NOMO-1 treated with DMSO at 0.1 percent for 48 hours (cell line): ENCODE measurements at regions not wholly inside any gene's neighbourhood (a gene's known extent, or its start where the extent isn't known, plus 50 kb on each side); places are given as distances from the start of the nearest gene placed in this dataset.
A peak's percentile ranks its signal among the peaks of the same experiment; 100 is the strongest.
"Not testable (repeated sequence)": the region's sequence is repeated elsewhere in the genome, so short reads cannot be mapped to it uniquely, and the experiment has no call there.

ENCODE experiments used
- DNase-seq: peaks from one replicate; lab custom pipeline; 2025; ENCODE audit not compliant: unreplicated experiment; lab: John Stamatoyannopoulos, UW

DNA sequence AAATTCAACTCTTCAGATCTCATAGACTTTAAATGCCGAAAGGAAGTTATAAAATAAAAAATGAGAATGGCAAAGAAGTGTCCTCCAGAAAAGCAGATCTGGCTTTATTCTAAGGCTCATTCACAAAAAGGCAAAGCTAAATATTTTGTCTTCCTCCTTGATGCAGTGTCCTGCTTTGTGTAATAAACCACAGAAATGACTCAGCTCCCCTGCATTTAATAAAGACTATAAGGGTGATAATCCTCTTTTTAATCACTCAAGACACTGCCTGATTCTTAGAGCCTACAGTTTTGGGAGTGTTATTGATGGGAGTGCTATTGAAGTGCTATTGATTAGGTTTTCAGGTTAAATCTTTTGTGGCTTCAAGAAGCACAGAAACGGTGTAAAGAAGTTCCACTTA, 482.0 kb downstream of the PCDH20 start:
- peak; percentile 61 for DNase-seq

DNA sequence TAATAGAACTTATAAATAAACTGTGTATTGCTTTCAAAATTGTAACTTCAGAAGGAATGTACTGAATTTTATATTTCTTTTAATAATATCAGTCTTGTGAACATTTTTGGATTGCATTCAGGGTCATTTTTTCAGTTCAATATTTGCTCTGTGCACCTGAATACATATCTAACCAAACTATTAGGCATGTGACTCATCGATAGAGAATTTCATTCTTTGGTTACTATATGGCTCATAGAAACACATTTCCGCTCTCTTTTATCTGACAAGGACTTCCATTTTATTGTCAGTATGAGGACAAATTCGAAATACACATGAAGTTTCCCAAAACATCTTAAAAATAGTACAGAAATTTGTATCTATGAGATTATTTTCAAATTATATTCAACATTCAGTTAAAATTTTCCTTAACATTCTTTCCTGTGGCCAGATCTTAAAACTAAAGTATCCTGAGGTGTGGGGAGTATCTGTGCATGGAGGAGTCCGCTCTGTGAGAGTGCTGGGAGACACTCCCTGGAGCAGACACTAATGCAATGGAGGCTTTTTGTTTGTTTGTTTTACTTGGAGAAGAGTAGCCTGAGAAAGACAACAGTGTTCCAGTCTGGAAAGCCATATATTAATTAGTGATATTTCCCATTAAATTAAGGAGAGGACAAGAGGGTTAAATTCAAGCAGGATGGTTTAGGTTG, 483.6 kb downstream of the PCDH20 start:
- DNase-seq, result no peak

DNA sequence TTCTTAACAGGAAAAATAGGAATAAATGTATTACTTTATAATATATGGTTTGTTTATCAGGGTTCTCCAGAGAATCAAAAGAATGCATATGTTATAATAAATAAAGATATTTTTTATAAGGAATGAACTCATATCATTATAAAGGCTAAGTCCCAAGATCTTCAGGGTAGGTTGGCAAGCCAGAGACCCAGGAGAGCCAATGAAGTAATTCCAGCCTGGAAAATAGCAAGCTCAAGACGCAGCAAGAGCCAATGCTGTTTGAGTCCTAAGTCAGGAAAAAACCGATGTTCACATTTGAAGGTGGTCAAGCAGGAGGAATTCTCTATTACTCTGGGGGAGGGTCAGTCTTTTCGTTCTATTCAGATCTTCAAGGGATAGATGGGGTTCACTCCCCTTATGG, 490.0 kb downstream of the PCDH20 start:
- DNase-seq, result no peak

DNA sequence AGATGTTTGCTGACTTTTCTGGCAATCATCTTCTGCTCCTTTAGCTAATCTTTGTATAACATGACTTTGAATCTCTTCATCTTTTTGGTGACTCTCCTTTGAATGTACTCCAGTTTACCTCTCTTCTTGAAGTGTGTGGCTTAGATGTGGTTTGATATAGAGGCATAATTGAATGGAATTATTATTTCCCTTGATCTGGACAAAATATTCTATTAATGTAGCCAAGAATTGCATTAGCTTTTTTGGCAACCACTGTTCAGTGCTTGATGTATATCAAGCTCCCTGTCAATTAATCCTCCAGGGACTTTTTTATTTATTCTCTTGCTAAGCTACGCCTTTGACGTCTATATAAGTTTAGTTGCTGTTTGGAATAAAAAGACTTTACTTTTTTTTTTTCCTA, 490.8 kb downstream of the PCDH20 start:
- DNase-seq, result no peak

DNA sequence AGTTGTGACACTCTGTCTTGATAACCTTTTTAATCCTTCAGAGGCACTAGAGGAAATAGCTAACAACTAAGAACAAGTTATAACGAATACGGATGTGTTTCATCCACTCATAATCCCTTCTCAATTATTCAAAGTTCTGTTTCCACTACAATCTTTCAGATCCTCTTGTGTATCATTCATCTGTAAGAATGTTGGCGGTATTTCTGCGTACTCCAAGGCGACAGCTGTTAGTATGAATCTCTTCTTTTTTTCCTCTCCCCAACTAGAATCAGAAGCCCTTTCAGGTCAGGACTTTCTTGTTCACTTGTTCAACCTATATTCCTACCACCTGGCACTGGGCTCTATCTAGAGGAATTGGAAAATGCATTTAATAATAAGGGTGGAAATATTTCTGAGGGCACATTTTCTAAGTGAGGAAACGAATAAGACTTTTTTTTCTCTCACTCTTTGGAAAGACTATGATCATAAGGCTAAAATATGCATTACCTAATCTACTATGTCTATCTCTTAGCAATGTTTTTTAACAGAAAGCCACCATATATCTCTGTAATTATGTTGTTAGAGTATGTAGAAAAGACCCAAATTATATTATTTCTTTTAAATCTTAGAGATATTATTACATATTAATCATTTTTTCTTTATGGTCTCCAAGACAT, 492.9 kb downstream of the PCDH20 start:
- no peak for DNase-seq

DNA sequence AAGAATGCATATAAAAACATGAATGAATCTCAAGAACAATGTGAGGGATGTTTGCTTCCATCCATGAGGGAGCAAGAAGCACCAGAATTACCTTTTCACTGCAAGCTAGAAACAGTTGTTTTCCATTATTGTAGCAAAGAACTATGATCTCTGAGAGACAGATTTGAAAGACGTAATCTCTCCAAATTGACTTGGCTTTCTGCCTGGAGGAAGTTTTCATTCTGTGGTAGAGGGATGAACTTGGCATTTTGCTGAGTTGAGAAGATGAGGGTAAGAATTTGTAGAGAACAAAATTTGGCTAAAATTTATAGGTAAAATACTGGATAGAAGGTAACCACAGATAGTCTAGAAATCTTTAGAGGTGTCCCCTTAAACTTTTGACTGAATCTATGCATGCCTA, 496.8 kb downstream of the TDRD3 start:
- DNase-seq, result no peak

DNA sequence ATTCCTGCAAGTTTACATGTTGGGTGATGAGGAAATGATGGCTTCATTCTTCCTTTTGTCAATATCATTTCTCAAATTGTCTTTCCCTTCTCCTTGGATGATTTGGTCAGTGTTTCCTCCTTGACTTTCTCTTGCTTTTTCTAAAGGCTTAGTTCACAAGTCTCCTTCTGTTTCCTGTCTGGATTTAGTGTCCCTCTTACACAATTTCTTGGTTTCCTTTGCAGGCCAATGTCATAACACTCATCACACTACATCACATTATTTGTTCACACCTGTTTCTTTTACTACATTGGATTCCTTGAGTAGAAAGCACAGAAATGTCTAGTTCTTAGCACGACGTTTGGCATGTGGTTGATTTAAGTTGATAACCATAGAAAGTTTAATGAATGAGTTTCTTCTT, 490.7 kb downstream of the TDRD3 start:
- DNase-seq, result peak; percentile 57

DNA sequence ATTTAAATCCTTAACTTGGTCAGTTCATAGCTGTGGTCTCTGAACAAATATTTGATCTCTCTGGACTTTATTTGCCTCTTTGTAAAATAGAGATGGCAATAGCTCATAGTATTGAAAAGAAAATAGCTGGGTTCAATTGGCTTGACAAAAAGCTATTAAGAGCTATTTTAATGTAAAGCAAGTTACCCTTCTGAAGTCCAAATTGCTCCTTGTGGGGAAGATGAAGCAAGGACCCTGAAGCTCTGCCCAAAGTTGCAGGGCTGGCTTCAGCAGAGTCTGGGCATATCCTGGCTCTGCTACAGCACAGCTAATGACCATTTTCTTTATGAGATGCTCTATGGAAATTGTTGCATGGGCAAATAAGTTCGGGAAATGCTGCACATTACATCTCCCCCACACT, 484.5 kb downstream of the TDRD3 start:
- DNase-seq, result no peak

DNA sequence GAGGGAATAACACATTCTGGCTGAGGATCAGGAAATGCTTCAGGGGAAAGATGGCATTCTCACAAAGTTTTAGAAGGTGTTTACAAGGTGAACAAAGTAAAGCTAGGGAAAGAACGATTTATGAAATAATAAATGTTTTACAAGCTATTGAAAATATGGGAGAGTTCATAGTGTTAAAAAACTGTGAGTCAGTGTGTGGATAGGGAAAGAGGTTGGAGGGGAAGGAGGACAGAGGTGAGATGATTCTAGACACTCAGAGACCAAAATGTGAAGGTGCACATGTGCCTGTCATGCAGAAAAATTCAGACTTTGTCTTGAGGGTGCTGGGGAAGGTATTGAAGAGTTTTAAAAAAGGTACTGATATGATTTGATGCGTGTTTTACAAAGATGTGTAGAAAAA, 476.1 kb downstream of the TDRD3 start:
- no peak for DNase-seq

DNA sequence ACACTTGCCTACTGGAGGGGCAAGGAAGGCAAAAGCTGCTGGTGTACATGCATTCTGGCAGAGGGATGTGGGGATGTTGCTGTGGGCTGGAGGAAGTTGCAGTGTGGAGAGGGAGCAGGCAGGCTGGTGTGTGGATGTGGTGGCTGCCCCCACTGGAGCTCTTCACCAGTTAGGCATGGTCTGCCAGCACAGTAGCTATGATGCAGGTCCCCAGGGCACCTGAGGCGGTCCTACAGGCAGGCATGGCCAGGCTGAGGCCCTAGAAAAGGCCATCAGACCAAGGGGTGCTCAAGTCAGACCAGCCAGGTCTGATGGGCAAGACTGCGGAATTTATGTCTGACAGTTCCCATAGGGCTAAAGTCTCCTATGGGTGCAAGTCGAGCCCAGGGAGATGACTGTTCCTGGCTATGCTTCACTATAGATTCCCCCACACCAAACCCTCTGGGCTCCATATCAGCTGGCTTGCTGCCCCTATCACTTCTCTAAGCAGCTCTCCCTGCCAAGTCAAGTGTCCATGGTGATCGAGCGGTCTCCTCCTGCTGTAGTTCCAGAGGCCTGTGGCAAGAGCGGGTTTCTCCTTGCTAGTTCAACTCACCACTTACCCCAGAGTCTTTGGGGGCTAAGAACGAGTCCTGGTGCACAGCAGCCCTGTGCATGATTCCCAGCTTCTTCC, 473.1 kb downstream of the TDRD3 start:
- DNase-seq, result no peak

DNA sequence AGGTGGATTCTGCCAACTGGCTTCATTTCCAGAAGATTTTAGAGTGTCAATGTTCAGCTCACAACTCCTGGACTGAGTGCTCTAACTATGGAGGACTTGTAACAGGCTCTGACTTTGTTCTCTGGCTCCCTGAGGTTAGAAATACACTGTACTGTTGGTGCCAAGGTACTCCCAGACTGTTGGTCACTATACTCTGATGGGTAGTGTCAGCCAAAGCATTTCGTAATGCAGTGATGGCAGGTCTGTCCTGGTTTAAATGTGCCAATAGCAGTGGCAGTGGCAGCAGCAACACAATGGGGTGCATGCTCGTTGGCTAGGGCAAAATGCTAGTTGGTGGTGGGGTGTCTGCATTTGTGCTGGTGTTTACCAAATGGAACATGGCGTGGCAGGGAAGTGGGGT, 472.2 kb downstream of the TDRD3 start:
- no peak for DNase-seq

DNA sequence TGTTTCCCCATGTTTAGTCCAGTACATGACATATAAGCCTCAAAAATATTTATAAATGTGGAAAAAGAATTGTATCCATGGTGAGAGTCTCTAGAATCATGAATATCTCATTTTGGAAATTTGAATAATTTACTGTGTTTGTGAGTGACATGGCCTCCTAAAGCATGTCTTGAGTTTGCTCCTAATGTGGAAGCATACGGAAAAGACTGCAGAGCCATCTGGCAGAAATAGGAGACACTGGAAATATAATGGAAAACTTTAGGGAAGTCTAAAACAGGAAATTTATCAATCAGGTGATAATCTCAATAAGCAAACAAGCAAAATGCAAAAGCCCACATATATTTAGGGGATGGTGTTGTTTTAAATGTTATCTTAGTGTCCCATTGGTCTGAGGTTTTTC, 465.0 kb downstream of the TDRD3 start:
- DNase-seq, result no peak

DNA sequence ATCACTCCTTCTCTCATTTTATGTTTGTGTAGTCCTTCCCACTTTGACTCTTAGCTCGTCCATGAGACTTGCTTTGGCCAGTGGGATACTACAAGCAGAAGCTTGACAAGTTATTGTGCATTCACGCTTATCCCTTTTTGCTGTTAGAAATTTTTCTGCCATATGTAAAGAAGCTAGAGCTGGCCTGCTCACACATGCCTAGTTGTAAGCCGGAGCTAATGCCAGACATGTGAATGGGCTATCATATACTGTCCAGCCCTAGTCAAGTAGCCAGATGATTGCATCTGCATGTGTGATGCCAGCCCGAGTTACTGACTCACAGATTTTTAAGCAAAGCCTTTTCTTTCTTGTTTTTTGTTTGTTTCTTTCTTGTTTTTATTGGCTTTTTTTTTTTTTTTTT, 460.7 kb downstream of the TDRD3 start:
- DNase-seq, result no peak

DNA sequence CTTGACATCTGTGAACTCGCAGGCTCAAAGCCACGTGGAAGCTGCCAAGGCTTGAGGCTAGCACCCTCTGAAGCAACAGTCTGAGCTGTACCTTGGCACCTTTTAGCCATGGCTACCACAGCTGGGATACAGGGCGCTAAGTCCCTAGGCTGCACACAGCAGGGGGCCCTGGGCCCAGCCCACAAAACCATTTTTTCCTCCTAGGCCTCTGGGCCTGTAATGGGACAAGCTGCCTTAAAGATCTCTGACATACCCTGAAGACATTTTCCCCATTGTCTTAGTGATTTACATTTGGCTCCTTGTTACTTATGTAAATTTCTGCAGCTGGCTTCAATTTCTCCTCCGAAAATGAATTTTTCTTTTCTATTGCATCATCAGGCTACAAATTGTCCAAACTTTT, 455.9 kb downstream of the TDRD3 start:
- no peak for DNase-seq

DNA sequence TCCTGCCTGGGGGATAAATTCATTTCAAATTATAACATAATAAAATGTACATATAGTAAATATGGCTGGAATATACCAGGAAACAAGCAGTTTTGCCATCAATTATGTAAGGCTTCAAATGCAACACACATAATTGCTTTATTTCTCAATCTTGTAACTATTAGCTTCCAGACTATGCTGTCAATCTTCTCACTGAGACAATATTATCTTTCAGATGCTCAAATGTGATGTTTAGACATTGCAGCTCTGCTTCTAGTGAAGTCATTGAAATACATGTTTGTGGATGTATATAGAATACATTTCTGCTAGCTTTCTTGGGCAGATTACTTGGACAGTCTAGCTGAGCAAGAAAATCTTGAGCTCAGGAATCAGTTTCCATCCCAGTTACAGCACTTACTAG, 454.4 kb downstream of the TDRD3 start:
- DNase-seq, result no peak

DNA sequence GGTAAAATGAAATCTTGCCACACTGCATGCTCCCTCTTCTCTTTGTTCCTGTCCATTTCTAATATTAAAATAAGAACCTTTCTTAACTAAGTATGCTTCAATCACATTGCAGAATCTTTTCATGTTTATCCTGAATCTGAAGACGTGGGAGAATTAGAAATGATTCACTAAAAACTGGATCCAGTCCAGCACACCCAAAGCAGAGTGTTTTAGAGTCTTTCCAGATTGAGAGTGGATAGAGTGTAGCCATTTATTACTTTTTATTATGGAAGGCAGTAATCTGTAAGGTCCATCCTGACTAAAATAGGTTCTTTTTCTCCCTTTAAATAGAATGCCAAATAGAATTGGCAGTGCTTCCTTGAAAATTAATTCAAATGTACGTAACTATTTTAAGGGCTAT, 453.5 kb downstream of the TDRD3 start:
- DNase-seq, result no peak

DNA sequence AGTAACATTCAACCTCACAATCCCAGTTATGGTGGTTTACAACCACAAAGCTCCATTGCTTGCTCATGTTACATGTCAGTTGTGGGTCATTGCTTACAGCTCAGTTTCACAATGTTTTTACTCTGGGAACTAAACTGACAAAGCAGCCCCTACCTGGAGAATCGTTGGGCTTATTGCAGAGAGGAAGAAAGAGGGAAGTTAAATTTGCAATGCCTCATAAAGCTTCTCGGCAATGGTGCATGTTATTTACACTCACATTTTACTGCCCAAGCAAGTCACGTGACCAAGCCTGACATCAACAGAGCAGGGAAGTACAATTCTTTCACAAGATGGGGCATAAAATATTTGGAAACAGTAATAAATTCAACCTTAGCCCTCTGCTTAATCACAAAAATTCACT, 441.6 kb downstream of the TDRD3 start:
- peak; percentile 99 for DNase-seq

DNA sequence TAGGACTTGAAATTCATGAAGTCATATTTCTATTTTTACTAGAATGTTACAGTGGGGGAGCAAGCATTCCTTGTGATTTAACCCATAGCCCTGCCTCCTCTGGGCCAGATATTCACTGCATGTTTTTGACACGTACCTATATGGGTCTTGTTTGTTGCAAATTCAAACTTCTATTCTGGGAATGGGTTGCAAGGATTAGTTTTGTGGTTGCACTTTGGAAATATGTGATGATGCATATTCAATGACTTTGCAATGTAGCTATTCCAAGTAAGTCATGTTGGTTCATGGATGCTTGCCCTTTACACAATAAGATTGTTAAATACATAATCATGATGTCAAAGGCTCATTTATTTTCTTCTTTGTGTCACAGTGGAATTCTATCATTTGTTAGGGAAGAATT, 440.8 kb downstream of the TDRD3 start:
- DNase-seq, result no peak

DNA sequence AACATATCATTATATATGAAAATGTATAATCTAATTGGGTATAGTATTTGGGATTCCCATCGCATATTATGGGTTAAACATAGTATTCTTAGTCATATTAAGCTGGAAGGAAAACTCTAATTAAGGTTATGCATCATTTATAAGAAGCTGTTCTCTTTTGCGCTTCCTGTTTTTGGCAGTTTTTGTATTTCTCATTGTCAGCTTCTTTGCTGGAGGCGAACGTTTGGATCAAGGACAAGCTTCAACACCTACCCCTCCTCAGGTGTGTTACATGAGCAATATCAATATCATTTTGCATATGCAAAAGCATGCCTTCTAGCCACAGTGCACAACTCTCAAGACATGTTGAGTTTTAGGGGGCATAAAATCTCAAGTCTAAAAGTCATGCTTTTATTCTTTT, 439.8 kb downstream of the TDRD3 start:
- DNase-seq, result peak; percentile 47

DNA sequence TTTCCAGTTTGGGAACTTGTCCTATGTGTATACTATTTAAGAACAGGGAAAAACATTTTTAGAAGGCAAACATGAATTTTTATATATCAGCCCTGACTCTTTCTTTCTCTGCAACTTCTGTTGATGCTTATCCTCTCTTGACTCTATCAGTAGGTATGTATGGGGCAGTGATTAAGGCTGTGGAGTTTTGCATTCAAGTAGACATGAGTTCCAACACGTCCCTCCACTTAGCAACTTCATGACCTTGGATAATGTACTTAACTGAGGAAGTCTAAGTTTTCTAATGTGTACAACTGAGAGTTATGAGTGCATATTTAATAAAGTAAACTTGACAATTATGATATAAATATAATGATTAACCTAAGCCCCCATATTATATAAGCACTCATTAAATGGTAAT, 414.6 kb downstream of the TDRD3 start:
- DNase-seq, result no peak

DNA sequence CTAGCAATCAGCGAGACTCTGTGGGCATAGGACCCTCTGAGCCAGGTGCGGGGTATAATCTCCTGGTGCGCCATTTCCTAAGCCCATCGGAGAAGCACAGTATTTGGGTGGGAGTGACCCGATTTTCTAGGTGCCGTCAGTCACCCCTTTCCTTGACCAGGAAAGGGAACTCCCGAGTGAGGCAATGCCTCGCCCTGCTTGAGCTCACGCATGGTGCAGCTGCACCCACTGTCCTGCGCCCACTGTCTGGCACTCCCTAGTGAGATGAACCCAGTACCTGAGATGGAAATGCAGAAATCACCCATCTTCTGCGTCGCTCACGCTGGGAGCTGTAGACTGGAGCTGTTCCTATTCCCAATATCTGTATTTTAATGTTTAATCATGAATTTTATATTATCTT, 408.6 kb downstream of the TDRD3 start:
- DNase-seq, result not testable (repeated sequence)

DNA sequence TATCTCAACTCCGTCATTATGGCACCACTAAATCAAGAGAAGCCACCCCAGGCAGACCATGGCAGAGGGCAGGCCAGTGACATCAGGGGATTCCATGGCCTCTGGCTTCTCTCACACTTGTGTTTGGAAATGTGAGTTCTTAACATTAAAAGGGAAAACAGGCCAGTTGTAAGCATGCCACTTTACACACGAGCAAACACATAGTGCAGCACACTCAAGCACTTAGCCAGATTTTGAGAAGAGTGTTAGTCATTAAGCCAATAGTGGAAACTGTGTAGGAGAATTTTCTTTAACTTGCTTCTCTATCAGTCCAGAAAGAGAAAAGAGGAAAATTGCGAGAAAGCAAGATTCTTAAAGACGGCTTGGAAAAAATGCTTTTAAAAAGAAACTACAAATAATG, 401.5 kb downstream of the TDRD3 start:
- DNase-seq, result no peak

DNA sequence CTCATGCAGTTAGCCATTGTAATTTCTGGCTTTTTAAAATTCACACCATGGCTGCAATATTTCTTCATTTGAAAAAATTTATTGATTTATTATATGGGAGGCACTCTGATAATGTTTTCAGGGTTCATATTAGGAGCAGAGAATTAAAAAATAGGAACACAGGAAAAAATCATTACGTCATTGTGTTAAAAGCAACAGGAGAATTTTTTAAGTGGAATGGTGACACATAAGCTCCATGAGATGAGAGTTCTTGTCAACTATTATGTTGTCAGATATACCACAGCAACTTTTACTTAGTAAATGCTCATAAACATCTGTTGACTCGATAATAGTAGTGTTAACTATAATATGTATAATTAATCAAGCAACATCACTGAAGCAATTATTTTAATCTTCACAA, 400.1 kb downstream of the TDRD3 start:
- no peak for DNase-seq
